Urinary bladder (tissue), 3 donors: ENCODE measurements at regions not wholly inside any gene's neighbourhood (a gene's known extent, or its start where the extent isn't known, plus 50 kb on each side); places are given as distances from the start of the nearest gene placed in this dataset.

Experiments used
- DNase-seq: peaks from one replicate; pipeline ENCODE4 v3.0.0-alpha.2; 2015; ENCODE audit errors: extremely low spot score
- H3K27ac ChIP-seq: one replicate; pipeline ENCODE4 v1.5.1; 2013; ENCODE audit warnings: low read depth, mild to moderate bottlenecking, moderate library complexity
- H3K36me3 ChIP-seq: one replicate; pipeline ENCODE4 v1.6.1; 2013; ENCODE audit warnings: mild to moderate bottlenecking, moderate library complexity; ENCODE audit not compliant: insufficient read depth
- H3K4me1 ChIP-seq: one replicate; pipeline ENCODE4 v1.6.1; 2013; ENCODE audit warnings: mild to moderate bottlenecking, moderate library complexity; ENCODE audit not compliant: insufficient read depth
- H3K4me3 ChIP-seq: one replicate; pipeline ENCODE4 v1.5.1; 2013; ENCODE audit warnings: low read depth, low read length
- WGBS: extraction: QIAGEN DNeasy Blood & Tissue Kit; methylation state at CpG from one replicate; pipeline ENCODE4 v1.1.7; 2013; 5-methylcytosine and 5-hydroxymethylcytosine counted together
- donor health status: healthy with polysubstance abuse.
- donor health status: healthy.

- 89% methylated on average over 4 of the region's 4 CpGs for WGBS
- DNase-seq = no peak
- Histone ChIP-seq H3K36me3 (no peaks in the 10 kb centered on the region), H3K27ac (no peak overlapping the region), H3K4me3 (no peak overlapping the region), H3K4me1 (no peaks in the 10 kb centered on the region)
Measured at GRCh38 chr20:51979226-51979625, 176.9 kb upstream of the SALL4 start.

GRCh38 chr20:51978070-51978501, 175.8 kb upstream of the SALL4 start:
- Histone ChIP-seq H3K4me1 (no peaks in the 10 kb centered on the region), H3K36me3 (no peaks in the 10 kb centered on the region), H3K4me3 (no peak overlapping the region), H3K27ac (no peak overlapping the region)
- WGBS = 81% methylated on average over 7 of the region's 7 CpGs
- DNase-seq = no peak

- H3K4me3 ChIP-seq = no peak overlapping the region
- no peak overlapping the region for H3K27ac ChIP-seq
- no peaks in the 10 kb centered on the region for H3K4me1 ChIP-seq
- 78% methylated on average over 6 of the region's 6 CpGs for WGBS
- DNase-seq = no peak
- no peaks in the 10 kb centered on the region for H3K36me3 ChIP-seq
Measured at GRCh38 chr20:51972056-51972455, 169.7 kb upstream of the SALL4 start.

GRCh38 chr20:51970858-51971257, 168.5 kb upstream of the SALL4 start:
- DNase-seq = no peak
- Histone ChIP-seq H3K4me3 (no peak overlapping the region), H3K36me3 (no peaks in the 10 kb centered on the region), H3K4me1 (no peaks in the 10 kb centered on the region), H3K27ac (no peak overlapping the region)
- WGBS = 94% methylated on average over 10 of the region's 10 CpGs

- H3K4me1 ChIP-seq = no peaks in the 10 kb centered on the region
- WGBS = 89% methylated on average over 5 of the region's 5 CpGs
- no peak overlapping the region for H3K4me3 ChIP-seq
- H3K36me3 ChIP-seq = no peaks in the 10 kb centered on the region
- no peak overlapping the region for H3K27ac ChIP-seq
- no peak for DNase-seq
Measured at GRCh38 chr20:51969191-51969590, 166.9 kb upstream of the SALL4 start.

GRCh38 chr20:51968151-51968550, 165.8 kb upstream of the SALL4 start:
- Histone ChIP-seq H3K27ac (no peak overlapping the region), H3K36me3 (no peaks in the 10 kb centered on the region), H3K4me1 (no peaks in the 10 kb centered on the region), H3K4me3 (no peak overlapping the region)
- no peak for DNase-seq
- 93% methylated on average over 4 of the region's 4 CpGs for WGBS

GRCh38 chr20:51966296-51966971, 164.1 kb upstream of the SALL4 start:
- Histone ChIP-seq H3K4me1 (no peaks in the 10 kb centered on the region), H3K36me3 (no peaks in the 10 kb centered on the region), H3K27ac (no peak overlapping the region), H3K4me3 (no peak overlapping the region)
- DNase-seq = no peak
- WGBS = 56% methylated on average over 8 of the region's 8 CpGs

GRCh38 chr20:51961964-51962761, 159.8 kb upstream of the SALL4 start:
- no peak overlapping the region for H3K4me3 ChIP-seq
- DNase-seq = no peak
- H3K27ac ChIP-seq = no peak overlapping the region
- H3K4me1 ChIP-seq = no peaks in the 10 kb centered on the region
- 43% methylated on average over 11 of the region's 11 CpGs for WGBS
- H3K36me3 ChIP-seq = no peaks in the 10 kb centered on the region

GRCh38 chr20:51960047-51960675, 157.8 kb upstream of the SALL4 start:
- Histone ChIP-seq H3K4me1 (no peaks in the 10 kb centered on the region), H3K36me3 (no peaks in the 10 kb centered on the region), H3K27ac (no peak overlapping the region), H3K4me3 (no peak overlapping the region)
- 77% methylated on average over 12 of the region's 12 CpGs for WGBS
- no peak for DNase-seq

GRCh38 chr20:51959066-51959542, 156.8 kb upstream of the SALL4 start:
- Histone ChIP-seq H3K27ac (no peak overlapping the region), H3K4me1 (no peaks in the 10 kb centered on the region), H3K4me3 (no peak overlapping the region), H3K36me3 (no peaks in the 10 kb centered on the region)
- WGBS = 34% methylated on average over 3 of the region's 3 CpGs
- DNase-seq = no peak

- no peak for DNase-seq
- 43% methylated on average over 11 of the region's 11 CpGs for WGBS
- Histone ChIP-seq H3K36me3 (no peaks in the 10 kb centered on the region), H3K4me3 (no peak overlapping the region), H3K27ac (no peak overlapping the region), H3K4me1 (no peaks in the 10 kb centered on the region)
Measured at GRCh38 chr20:51958099-51959065, 156.1 kb upstream of the SALL4 start.

- H3K36me3 ChIP-seq = no peaks in the 10 kb centered on the region
- DNase-seq = no peak
- no peak overlapping the region for H3K4me3 ChIP-seq
- WGBS = 95% methylated on average over 3 of the region's 3 CpGs
- no peak overlapping the region for H3K27ac ChIP-seq
- H3K4me1 ChIP-seq = no peaks in the 10 kb centered on the region
Measured at GRCh38 chr20:51955756-51956155, 153.4 kb upstream of the SALL4 start.

GRCh38 chr20:51953731-51954340, 151.5 kb upstream of the SALL4 start:
- WGBS = 82% methylated on average over 8 of the region's 8 CpGs
- no peak overlapping the region for H3K27ac ChIP-seq
- H3K4me3 ChIP-seq = no peak overlapping the region
- H3K4me1 ChIP-seq = no peaks in the 10 kb centered on the region
- H3K36me3 ChIP-seq = no peaks in the 10 kb centered on the region
- DNase-seq = no peak
